ENCODE measurements at regions not wholly inside any gene's neighbourhood (a gene's known extent, or its start where the extent isn't known, plus 50 kb on each side); places are given as distances from the start of the nearest gene placed in this dataset.

- DNase-seq (ENCODE audit: low spot score), result no peak
Observed at GRCh38 chr1:165073185-165074007, 283.1 kb downstream of the LMX1A start.

DNA sequence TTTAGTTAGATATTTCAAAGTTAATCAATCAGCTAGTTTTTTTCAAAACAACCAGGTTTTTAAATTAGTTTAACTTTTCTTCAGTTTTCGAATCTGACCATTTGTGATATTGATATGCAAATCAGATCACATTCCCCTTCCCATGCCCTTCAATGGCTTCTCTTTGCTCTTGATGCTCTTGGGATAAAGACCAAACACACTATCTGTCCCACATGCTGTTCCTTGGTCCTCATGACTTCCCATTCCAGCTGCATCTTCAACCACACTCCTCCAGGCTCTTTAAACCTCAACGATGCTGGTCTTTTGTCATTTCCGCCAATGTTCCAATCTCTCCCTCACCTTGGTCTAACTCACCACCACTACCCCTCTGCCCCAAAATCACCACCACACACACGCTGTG, 285.8 kb downstream of the LMX1A start:
- no peak for DNase-seq (ENCODE audit: low spot score)

DNA sequence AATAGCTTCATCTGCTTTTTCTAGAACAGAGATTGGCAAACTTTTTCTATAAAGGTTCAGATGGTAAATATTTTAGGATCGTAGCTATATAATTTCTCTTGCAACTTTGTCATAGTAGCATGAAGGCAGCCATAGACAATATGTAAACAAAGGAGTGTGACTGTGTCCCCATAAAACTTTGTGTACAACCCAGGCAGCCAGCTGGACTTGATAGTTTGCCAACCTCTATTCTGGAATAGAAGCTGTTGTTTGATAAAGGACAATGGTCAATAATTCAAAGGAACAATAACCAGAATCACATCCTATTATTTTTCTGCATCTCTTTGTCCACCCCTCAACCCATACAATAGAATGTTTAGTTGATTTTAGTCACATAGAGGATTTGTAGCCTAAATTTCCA, 286.7 kb downstream of the LMX1A start:
- no peak for DNase-seq (ENCODE audit: low spot score)

DNA sequence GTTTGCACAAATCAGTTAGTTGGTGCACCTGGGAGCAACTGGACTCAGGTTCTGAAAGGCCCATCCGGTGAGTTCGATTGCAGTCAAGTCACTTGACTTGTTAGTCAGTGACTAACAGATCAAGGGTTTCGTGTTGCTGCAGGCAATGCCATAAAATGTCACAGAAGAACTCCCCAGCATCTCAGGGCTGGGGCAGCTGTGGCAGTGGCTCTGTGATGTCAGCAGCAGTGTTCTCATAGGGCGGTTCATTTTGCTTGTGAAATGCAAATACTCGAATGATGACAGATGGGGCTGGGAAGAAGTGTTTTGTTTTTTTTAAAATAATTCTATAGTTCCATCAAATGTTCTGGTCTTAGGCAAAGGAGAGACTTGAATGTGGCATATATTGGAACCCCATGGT, 287.8 kb downstream of the LMX1A start:
- DNase-seq (ENCODE audit: low spot score), result no peak

GRCh38 chr1:165067829-165068228, 288.7 kb downstream of the LMX1A start:
- no peak for DNase-seq (ENCODE audit: low spot score)

GRCh38 chr1:165063181-165063965, 293.1 kb downstream of the LMX1A start:
- DNase-seq (ENCODE audit: low spot score), result no peak

- no peak for DNase-seq (ENCODE audit: low spot score)
Observed at GRCh38 chr1:165062346-165062745, 294.2 kb downstream of the LMX1A start.

- no peak for DNase-seq (ENCODE audit: low spot score)
Observed at GRCh38 chr1:165060285-165060793, 296.2 kb downstream of the LMX1A start.

- DNase-seq (ENCODE audit: low spot score), result no peak
Observed at GRCh38 chr1:165057956-165058355, 298.6 kb downstream of the LMX1A start.

GRCh38 chr1:165056914-165057313, 299.6 kb downstream of the LMX1A start:
- DNase-seq (ENCODE audit: low spot score), result no peak

DNA sequence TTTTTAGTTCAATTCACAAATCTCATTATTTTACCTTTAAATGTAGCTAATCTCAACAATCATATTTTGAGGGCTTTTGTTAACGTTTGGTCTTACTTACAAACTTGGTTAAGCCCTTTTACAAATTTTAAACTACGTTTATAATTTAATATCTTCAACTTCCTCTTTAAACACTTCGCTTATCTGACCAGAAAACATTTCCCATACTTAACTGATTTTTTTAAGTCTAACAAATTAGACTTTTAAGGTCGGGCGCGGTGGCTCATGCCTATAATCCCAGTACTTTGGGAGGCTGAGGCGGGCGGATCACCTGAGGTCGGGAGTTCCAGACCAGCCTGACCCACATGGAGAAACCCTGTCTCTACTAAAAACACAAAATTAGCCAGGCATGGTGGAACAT, 300.9 kb downstream of the LMX1A start:
- DNase-seq (ENCODE audit: low spot score), result no peak

DNA sequence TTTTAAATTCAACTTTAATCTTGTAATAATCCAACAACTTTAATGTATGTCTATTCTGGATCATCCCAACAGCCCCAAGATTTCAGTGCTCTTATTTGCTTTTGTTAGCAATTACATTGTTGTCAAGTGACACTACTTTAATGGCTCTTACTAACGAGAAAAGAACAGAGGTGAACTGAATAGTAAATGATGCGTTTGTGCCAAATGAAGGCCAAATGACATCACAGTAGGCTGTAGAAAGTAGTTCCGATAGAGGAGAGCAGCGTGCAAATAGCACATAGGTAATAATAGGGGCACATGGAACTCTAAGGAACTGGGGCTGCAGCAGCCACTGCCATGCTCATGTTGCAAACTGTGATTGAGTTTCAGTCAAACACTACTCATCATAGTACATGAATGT, 301.9 kb downstream of the LMX1A start:
- no peak for DNase-seq (ENCODE audit: low spot score)

GRCh38 chr1:165053351-165053750, 303.2 kb downstream of the LMX1A start:
- no peak for DNase-seq (ENCODE audit: low spot score)

GRCh38 chr1:165052936-165053335, 303.6 kb downstream of the LMX1A start:
- DNase-seq (ENCODE audit: low spot score), result no peak

DNA sequence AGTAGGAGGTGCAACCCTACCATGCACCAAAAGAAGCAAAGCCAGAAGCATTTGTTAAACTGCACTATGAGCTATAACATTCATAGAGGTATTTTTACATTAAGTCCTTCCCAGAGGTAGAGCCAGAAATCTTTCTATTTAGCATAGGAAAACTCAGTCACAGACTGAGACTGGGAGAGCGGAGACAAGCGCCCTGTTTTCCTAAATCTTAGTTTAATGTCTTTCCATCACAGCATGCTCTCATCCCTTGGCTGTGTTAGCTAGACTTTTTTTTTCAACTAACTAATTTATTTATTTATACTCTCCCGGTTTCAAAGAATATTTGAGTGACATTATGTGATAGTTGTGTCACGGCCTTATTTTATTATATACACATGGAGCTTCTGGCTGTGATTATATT, 304.1 kb downstream of the LMX1A start:
- DNase-seq (ENCODE audit: low spot score), result no peak

GRCh38 chr1:165050246-165050645, 306.3 kb downstream of the LMX1A start:
- no peak for DNase-seq (ENCODE audit: low spot score)

- no peak for DNase-seq (ENCODE audit: low spot score)
Observed at GRCh38 chr1:165047994-165048393, 308.5 kb downstream of the LMX1A start.

DNA sequence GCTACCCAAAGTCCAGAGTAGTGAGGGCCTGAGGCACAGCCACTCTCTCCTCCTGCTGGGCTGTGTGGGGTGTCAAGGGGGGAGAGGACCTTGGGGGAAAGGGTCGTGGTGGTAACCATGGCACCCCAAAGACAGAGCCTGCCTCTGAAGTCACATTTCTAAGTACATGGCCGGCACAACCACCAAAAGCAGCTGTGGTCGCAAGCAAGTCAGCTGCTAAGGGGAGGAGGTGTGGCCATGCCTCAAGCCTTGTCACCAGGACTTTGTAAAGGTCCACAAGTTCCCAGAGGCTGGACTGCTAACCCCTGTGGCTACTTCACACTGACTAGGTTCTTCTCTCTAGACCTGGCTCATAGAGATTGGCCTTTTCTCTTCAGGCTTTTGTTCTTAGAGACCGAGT, 310.6 kb downstream of the LMX1A start:
- no peak for DNase-seq (ENCODE audit: low spot score)

GRCh38 chr1:165040641-165041040, 315.9 kb downstream of the LMX1A start:
- no peak for DNase-seq (ENCODE audit: low spot score)

GRCh38 chr1:165039996-165040395, 316.5 kb downstream of the LMX1A start:
- DNase-seq (ENCODE audit: low spot score), result no peak

DNA sequence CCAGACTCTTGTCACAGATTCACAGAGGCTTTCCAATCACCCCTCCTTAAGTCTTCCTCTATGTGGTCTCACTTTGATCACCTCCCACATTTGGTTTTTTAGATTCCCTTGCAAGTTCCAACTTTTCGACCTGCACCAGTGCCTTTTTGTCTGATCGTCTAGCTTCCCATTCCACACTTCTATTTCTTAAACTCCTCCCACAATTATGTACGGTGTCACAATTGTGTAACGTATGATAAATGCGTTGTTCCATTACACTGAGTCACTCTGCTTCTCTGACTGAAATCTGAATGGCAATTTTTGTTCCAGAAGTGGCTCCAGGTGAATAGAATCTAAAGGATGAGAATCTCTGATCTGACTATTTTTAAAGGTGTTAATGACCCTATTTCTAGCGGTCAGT, 320.1 kb downstream of the LMX1A start:
- no peak for DNase-seq (ENCODE audit: low spot score)

DNA sequence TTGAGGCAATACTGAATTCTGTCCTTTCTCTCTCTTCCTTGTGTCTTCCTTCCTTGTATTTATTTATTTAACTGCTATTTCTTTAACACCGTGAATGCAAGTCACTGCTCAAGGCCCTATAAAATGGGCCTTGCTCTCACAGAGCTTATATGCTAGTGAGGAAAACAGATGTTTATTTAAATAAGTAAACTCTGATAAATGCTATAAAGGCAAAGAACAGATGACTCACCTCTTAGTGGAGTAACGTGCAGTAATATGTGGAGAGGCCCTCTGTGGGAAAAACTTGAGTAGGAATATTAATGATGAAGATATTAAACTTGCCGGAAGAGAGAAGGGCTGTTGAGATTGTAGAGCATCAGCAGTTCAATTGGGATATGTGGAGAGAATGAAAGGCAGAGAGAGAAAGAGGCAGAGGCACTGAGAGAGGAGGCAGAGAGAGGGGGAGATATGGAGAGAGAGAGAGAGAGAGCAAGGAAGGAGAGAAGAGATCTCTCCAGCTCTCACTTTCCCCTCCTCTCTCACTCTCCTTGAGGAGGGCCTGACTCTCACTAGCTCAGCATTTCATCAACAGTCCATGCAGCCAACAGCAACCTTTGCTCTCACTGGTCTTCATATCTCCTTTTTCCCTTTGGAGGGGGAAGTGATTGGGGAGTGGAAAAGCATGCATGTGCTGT, 322.2 kb downstream of the LMX1A start:
- no peak for DNase-seq (ENCODE audit: low spot score)
